ENCODE measurements at regions not wholly inside any gene's neighbourhood (a gene's known extent, or its start where the extent isn't known, plus 50 kb on each side); places are given as distances from the start of the nearest gene placed in this dataset.
"Not testable (repeated sequence)": the region's sequence is repeated elsewhere in the genome, so short reads cannot be mapped to it uniquely, and the experiment has no call there.

DNA sequence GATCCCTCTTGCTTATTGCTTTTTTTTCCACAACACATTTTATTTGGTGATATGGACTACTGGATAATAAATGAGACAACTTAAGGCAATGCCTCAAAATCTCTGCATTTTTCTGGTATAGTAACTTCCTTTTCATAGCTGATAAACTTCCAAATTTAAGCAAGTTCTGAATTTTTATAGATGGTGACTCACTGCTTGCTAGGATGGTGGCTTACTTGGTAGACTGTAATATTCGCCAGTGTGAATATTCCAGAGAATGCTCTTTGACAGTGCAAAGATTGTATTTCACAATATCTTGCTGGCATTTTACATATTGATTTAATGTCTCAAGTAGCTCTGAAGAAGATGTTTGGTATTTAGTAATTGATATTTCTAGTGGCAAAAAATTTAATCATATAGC, 472.4 kb downstream of the TFEC start:
- no peak for DNase-seq (ENCODE audit: low spot score)

DNA sequence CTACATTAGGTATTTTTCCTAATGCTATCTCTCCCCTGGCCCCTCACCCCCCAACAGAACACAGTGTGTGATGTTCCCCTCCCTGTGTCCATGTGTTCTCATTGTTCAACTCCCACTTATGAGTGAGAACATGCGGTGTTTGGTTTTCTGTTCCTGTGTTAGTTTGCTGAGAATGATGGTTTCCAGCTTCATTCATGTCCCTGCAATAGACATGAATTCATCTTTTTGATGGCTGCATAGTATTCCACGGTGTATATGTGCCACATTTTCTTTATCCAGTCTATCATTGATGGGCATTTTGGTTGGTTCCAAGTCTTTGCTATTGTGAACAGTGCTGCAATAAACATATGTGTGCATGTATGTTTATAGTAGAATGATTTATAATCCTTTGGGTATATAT, 473.3 kb downstream of the TFEC start:
- DNase-seq (ENCODE audit: low spot score): not testable (repeated sequence)

DNA sequence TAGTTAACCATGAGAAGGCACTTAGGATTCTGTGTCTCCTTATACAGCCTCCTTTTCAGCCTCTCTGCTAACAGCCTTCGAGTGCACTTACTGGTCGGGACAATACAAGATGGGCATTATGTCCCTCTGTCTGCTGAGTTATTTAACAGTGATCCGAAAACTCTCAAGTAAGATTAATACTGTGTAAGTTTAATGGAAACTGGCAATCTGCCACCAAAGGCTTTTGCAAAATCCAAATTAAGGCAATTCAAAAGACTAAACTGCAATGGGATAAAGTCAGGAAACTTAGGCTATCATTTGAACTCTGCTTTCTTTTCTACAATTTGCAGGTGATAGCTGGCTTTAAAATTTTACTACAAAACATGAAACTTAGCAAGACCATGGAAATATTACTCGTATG, 477.8 kb downstream of the TFEC start:
- DNase-seq (ENCODE audit: low spot score): no peak

DNA sequence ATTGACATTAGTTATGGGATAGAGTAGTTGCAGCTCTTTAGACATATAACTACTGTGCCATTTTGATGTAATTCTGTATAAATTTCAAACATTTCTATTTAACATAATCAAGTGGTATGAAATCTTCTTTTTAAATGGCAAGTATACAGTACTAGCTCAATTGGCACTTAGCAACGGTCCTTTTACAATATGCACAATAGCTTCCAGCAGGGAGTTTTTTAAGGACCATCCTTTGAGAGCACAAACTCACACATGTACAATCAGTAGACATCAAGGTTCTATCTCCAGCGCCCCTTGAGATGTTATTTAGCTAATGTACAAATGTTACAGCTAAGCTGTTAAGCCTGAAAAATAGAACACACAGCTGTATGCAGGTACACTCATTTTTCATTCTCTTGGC, 480.7 kb downstream of the TFEC start:
- no peak for DNase-seq (ENCODE audit: low spot score)

DNA sequence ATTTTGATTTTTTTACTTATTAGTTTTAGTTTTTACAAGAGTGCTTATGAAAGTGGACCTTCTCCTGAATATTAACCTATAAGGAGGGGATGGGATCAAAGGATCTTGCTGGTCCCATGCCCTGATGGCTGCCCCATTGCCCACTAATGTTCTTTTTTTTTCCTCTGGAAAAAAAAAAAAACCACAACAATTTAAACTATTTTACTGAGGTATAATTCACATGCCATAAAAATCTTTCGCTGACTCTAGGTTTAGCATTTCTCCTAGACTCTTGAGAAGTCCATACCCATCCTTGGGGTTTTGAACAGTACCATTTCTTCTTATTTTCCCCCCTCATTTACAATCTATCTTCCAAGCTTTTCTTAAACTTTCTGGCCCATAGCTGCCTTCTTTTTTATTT, 481.8 kb downstream of the TFEC start:
- no peak for DNase-seq (ENCODE audit: low spot score)

DNA sequence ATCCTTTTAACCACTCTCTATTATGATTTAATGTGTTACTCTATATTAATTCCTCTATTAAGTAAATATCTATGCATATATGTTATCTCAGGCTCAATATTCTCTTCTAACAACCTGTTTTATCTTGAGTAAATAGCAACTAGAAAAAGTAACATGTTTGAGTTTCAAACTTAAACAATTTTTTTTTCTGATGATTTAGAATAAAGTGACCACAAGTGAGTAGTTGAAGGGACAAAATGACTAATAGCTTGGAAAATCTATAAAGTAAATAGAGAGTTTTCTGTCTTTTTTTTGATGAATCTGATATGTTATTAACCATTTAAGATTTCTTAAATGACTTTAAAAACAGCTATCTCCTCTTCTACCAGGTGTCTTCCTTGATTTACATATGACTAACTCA, 483.8 kb downstream of the TFEC start:
- peak; percentile 9 for DNase-seq (ENCODE audit: low spot score)

DNA sequence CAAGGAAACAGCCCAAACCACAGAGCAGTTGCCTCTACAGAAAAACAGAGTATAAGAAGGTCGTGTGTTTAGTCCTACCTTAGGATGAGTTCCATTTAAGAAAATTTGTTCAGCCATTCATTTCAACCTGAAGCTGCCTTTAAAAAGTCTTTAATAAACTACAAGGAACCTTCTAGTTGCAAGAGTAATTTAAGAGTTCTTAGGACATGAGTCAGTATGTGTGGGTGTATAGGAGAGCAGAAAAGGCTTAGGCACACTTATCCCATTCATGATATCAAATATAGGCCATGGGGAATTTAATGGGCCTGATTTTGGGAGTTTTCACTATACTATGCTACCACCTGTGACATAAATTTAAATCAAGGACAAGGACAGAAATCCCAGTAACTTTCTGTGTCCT, 496.8 kb downstream of the TFEC start:
- no peak for DNase-seq (ENCODE audit: low spot score)

DNA sequence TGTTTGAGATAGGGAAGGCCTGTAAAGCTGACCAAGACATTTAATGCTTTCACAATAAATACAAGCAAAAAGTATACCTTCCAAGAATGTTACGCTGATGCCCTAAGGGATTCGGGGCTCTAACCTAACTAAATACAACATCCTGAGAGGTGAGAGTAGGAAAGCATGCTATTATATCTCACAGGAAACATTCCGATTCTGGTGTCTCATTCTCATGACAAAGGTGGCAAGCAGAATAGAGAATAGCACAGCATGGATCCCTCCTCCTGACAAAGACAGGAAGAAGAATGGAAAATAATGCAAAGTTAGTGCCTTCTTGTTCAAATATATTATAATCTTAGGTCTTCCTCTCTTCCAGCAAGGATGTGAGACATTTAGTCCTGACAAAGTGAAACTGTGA, 504.3 kb downstream of the TFEC start:
- DNase-seq (ENCODE audit: low spot score): no peak

DNA sequence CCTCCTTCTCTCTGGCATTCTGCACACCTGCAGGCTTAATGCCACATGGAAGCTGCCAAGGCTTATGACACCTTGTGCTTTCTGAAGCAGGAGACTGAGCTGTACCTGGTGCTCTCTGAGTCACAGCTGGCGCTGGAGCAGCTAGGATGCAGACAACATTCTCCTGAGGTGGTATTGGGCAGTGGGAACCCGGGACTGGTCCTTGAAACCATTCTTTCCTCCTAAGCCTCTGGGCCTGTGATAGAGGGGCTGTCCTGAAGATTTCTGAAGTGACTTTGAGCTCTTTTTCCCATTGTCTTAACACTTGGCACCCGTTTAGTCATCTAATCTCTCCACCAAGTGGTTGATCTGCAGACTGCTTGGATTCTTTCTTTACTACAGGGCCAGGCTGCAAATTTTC, 508.4 kb downstream of the TFEC start:
- DNase-seq (ENCODE audit: low spot score): no peak

DNA sequence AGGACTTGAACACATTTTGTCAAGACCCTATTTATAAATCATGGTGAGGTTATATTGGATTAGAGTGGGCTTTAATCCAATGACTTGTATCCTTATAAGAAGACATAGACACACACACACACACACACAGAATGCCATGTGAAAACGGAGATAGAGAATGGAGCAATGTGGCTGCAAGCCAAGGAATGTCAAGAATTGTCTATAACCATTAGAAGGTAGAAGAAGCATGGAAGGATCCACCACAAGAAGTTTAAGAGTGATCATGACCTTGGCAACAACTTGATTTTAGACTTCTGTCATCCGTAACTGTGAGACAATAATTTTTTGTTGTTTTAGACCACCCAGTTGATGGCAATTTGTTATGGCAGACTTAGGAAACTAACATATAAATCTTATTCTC, 514.2 kb downstream of the TFEC start:
- no peak for DNase-seq (ENCODE audit: low spot score)

DNA sequence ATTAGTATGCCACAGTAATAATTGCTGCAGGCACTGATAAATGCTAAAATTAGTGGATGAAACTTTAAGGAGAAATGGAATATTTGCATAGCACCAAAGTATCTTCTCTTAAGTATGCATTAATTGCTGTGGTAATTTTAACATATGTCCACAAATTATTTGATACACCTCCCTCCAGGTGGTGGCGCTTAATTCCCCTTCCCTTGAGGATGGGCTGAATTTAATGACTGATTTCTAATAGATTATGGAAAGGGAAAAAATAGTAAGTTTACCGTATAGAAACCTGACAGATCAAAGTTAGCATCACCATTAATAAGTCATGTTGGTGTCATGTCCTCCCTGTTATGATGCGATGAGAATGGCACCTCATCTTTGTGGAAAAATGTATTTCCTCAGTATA, 519.2 kb downstream of the TFEC start:
- no peak for DNase-seq (ENCODE audit: low spot score)

DNA sequence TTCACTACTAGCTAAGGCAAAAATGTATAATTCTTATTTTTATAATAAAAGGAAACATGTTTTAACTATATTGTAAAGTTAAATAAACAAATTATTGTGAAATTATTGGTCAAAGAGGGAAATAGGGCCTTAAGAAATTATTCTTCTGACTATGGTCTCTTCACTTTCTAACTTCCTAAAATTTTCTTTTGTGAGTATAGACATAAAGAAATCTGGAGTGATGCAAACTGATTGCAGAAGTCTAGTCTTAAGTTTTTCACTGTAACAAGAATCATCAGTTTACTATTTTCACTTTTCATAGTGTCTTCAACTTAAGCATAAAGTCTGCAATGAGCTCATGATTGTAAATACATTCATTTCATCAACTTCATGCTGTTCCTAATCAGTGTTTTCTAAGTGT, 525.4 kb downstream of the TFEC start:
- DNase-seq (ENCODE audit: low spot score): no peak

DNA sequence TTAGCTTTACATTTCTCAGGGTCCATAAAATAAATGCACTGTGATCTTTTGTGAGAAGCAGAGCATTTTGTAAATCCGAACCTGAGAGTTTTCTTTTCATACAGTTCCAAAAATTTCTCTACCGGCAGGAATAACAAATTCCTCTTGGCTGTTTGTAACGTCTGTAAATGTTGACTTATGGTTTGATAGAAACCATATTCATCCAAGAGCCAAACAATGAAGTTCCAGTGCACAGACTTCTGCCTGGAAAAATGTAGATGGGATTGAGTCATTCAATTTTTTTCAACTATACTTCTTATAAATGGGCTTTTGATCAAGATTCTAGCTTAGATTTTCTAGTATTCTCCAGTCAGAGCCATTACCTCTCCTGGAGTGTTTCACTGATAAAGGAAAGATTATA, 530.6 kb downstream of the TFEC start:
- no peak for DNase-seq (ENCODE audit: low spot score)

DNA sequence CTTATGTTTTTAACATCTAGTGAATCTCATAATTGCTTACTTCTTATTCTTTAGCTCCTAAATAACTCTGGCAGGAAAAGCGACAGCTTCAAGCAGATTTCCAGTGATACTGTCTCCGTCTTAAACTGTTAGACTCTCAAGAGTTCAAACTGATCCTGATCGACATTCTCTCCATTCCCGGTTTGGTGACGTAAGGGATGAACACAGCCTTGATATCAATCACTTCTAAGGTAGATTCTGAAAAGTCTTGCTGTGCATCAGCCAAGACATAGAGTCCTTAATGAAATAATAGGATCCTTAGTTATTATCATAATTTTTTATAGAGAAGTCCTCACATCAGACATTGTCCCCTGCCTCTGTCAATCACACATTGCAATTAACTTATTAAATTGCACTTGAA, 534.6 kb downstream of the TFEC start:
- no peak for DNase-seq (ENCODE audit: low spot score)

DNA sequence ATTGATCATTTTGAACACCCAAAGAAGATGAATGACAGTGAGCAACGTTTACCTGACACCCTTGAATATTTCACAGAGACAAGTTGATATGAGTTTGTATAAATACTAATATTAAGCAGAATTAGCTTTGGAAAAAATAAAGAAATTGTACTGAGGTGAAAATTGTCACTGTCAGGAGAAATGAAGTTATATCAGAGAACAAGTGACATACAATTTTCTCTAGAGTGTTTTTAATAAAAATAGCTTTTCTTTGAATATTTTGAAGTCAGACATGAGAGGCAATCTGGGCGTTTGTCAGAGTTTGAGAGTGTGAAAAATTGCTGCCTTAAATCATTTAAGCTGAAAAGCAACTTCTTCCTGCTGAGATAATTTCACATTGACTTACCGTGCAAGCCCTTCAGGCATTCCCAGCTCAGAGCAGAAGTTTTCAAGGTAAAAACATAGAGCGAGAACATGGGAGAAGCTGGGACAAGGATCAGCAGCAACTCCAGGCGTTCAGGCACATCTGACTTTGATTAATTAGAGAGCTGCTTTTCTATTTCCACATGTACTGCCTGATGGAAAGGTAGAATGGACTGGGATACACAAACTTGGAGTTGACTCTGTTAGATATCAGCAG, 535.9 kb downstream of the TFEC start:
- DNase-seq (ENCODE audit: low spot score): no peak

DNA sequence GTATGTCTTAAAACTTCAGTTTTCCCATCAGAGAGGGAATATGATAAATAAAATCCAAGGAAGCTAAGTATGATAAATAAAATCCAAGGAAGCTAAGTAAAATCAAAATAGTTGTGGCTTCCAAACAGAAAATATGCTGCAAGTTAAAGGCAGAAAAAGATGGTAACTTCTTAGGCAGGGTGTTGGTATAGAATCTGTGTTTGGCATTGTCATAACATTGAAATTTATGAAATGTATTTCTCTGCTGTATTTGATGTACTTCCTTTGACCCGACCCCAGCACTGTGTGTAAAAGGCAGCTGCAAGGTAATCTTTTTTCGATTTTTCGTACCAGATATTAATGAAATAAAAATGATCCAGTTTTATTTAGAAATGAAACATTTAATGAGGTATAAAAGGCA, 537.2 kb downstream of the TFEC start:
- DNase-seq (ENCODE audit: low spot score): no peak

DNA sequence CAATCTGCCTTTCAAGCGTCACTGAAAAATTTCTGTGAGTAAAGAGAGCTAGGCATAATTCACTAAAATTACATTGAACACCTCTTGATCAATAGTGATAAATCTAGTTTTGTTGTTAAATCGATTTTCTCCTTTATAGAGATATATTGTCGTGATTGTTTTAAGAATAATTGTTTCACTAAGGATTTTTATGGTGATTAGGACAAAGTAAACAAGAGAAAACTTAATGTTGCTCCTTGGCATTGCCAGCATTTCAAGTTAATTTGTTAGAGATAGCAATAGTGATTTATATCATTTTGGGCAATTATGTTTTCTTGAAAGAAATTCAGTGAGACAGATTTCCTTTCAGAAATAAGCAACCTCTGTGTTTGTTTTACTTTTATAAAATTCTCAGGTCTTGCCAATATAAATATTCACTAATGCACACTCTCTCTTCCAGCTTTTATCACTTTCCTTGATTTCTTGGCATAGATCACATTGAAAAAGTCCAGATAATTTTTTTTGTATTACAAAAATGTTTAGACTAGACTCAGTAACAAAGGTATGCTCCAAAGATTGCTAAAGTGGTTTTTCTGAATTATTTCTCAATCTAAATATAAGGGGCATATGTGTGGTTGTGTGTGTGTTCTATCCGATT, 538.7 kb downstream of the TFEC start:
- DNase-seq (ENCODE audit: low spot score): no peak

DNA sequence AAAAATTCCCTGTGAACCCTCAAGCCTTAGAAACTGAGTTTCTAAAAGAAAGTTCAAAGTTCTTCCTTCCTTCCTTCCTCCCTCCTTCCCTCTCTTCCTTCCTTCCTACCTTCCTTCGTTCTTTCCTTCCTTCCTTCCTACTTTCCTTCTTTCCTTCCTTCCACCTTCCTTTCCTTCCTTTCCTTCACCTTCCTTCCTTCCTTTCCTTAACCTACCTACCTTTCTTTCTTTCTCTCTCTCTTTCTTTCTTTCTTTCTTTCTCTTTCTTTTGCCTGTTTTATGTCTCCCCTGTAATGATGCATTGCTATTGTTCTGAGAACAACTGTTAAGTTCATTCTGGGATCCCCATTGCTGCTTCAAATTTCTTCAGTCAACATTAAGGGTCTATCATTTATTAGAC, 551.1 kb downstream of the TFEC start:
- DNase-seq (ENCODE audit: low spot score): no peak

DNA sequence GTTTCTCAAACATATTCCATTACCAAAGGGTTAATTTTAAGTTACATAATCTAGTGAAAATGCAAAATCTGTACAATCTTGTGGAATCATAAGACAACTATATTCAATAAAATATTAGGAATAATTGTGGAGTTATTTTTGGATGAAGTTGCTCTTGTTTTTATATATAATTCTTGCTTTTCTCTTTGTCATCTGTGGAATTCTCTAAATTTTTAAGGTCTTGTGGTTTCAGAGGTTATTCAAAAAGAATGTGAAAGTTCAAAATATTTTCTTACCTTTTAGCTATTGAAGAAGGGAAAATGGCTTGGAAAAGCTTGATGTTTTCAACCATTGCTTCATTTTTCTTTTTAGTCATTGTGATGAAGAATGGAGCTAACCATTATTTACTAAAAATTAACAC, 552.1 kb downstream of the TFEC start:
- no peak for DNase-seq (ENCODE audit: low spot score)

DNA sequence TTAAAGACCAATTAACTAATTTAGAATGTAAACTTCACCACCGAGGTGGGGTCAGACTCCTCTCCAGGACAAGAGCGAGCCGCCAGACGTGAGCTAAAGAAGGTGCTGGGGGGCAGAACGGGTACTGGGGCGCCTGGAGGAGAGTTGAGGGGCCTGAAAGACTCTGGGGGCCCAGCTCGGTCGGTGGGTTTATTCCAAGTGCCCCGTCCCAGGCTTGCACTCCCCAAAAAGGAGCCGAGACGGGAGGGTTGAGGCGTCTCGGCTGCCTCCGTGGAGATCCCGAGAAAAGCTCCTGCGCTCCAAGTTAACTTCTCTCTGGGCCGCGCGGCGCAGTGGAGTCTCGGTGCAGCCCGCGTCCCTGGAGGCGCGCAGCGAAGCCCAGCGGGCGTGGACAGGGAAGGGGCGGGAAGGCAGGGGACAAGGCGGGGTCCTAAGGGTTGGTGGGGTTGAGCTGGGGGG, 553.3 kb downstream of the TFEC start:
- peak; percentile 6 for DNase-seq (ENCODE audit: low spot score)

DNA sequence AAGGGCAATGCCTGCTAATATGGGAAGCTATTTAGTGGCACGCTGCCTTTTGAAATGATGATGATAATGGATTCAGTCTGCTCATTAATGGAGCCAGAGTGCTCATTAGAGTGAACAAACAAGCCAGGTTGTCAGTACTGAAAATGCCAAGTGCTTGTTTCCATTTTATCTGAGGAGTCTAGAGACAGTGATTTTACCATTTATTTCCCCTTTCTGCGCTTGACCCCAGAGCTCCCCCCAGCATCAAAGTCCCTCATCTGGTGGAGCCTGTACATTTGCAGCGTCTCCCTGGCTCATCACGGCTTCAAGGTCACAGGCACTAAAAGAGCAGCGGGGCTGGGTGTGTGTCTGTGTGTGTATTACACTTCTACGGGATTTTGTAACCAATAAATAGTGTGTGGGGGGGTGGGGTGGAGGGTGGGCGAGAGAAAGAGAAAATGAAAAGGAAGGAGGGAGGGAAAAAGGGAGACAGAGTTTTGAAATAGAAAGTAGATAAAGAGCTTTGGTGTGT, 553.8 kb downstream of the TFEC start:
- DNase-seq (ENCODE audit: low spot score): no peak

DNA sequence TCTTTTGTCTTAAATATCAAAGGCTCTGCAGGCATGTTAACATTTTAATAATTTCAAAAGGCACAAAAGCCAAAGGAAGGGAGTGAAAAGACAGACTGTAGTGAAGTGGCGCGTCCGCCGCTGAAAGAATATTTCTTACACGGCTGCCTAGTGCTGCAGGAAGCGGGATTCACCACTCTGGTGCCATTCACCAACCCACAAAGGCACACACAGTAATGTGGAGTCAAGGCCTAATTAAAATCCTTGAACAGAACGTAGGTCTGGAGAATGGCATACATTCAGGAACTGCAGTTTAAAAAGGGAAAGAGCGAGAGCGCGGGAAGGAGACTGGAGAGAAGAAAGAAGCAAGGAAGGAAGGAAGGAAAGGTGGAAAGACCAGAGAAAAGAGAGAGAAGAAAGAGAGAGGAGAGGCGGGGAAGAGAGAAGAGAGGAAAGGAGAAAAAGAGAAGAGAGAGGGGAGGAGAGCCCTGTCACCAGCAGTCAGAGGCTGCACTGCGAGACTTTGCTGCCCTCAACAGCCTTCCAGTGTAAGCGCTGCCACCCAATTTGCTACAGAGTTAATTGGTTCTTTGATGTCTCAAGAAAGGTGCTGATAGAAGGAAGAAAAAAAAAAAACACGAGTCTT, 554.0 kb downstream of the MDFIC start:
- DNase-seq (ENCODE audit: low spot score): no peak

DNA sequence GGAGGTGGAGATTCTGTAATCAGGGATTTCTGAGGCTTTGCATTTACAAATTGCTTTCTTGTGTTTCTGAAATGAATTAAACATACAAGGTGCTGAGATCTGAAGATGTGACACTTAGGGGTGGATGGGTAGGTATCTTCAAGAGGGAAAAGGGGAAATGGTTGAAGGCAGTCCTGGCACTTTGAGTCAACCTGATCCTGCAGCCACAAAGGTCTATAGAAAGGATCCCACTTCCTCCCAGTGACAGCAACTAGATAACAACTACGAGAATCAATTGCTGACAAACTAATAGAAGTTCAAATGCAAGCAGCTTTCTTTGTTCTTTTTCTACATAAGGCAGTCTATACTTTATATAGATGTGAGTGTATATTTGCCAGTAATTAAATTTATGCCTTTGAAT, 553.3 kb downstream of the MDFIC start:
- no peak for DNase-seq (ENCODE audit: low spot score)

DNA sequence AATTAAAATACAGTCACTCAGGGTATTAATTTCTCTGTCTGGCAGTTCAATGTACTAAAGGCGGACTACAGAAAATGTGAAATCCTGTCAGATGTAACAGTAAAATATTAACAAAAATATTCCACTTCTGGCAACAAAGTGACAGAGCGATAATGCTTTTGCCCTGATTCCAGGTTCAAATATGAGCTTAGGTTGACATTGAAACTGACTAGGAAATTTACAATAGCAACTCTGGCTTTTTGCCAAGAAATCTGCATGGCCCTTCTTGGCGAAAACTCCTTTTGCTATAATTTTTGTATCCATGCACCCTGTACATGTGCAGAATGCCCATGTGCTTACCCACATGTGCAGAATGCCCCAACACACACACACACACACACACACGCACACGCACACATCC, 552.2 kb downstream of the MDFIC start:
- DNase-seq (ENCODE audit: low spot score): no peak
